K562 (cell line): ENCODE measurements at regions not wholly inside any gene's neighbourhood (a gene's known extent, or its start where the extent isn't known, plus 50 kb on each side); places are given as distances from the start of the nearest gene placed in this dataset.

ENCODE experiments used
- ATAC-seq: fragments of 200-7000 bp; cut with Tn5 transposase; 3 replicates; pipeline ENCODE4 v1.9.1; 2020; ENCODE audit warnings: moderate library complexity
- BruUV-seq: library from RNA; stranded (reverse); fragments of 400-500 nt; replicated peaks from 2 replicates; lab custom pipeline; 2021; lab: Mats Ljungman, UMichigan
- CTCF ChIA-PET: fragments of 300-600 bp; formaldehyde crosslinking; extraction: SDS; loops from one replicate; lab custom pipeline; 2021; ENCODE audit warnings: low intra/inter-chr PET ratio; lab: Yijun Ruan, JAX
- POLR2A ChIA-PET: fragments of 300-600, 350-650 bp; sonication (Branson Sonifier 250); formaldehyde crosslinking; extraction: SDS; loops from one replicate; lab custom pipeline; 2021; ENCODE audit warnings: antibody characterized with exemption, inconsistent platforms; lab: Yijun Ruan, JAX
- DNase-seq, 4 experiments: peaks; one replicate each; pipeline versions ENCODE4 v3.0.0 to v3.0.0-alpha.2; 2011 to 2018; ENCODE audit warnings: low spot score in 3 of 4, mixed read lengths in 3 of 4; ENCODE audit errors: extremely low read depth in 1 of 4
- FAIRE-seq: peaks from 2 replicates; lab custom pipeline; 2011; peaks lifted over from hg19 to GRCh38; lab: Jason Lieb, UNC
- H2AFZ ChIP-seq: 2 replicates; pipeline ENCODE4 v1.6.0; 2011; ENCODE audit warnings: low read depth, low read length, control low read depth, inconsistent platforms
- H3K27ac ChIP-seq: fragments of 200-600 bp; 3 replicates; pipeline ENCODE4 v1.8.0; 2011; ENCODE audit warnings: low read depth, mild to moderate bottlenecking, control low read depth, inconsistent platforms, low read length, moderate library complexity, mixed read lengths; ENCODE audit errors: extremely low read depth
- H3K27me3 ChIP-seq, 2 experiments: fragments of 300-600 bp in 1 of 2; 2 replicates in 1 of 2; 3 replicates in 1 of 2; pipeline versions ENCODE4 v1.6.0 to v1.8.0; 2011; ENCODE audit warnings: inconsistent platforms in 2 of 2, low read length in 2 of 2, mild to moderate bottlenecking in 1 of 2, mixed read lengths in 1 of 2, moderate library complexity in 1 of 2; ENCODE audit not compliant: control insufficient read depth in 2 of 2, insufficient read depth in 2 of 2
- H3K36me3 ChIP-seq: fragments of 300-600 bp; 3 replicates; pipeline ENCODE4 v1.8.0; 2011; ENCODE audit warnings: mild to moderate bottlenecking, low read length, inconsistent platforms; ENCODE audit not compliant: control insufficient read depth, insufficient read depth
- H3K4me1 ChIP-seq, 2 experiments: fragments of 200-600 bp in 1 of 2; replicated peaks in 1 of 2; 2 replicates in 1 of 2; 3 replicates in 1 of 2; pipeline versions ENCODE4 v1.5.1 to v1.8.0; 2011; ENCODE audit warnings: inconsistent platforms in 2 of 2, low read length in 2 of 2, mild to moderate bottlenecking in 1 of 2, mixed read lengths in 1 of 2, moderate library complexity in 1 of 2; ENCODE audit not compliant: control insufficient read depth in 2 of 2, insufficient read depth in 2 of 2
- H3K4me2 ChIP-seq: 2 replicates; pipeline ENCODE4 v1.6.1; 2011; ENCODE audit warnings: low read length, control low read depth, inconsistent platforms, mixed read lengths; ENCODE audit not compliant: insufficient read depth
- H3K4me3 ChIP-seq: fragments of 200-600 bp; sonication (generic), shearing (Covaris generic); 2 replicates; pipeline ENCODE4 v1.5.1; 2016; ENCODE audit warnings: control low read depth, inconsistent platforms
- H3K79me2 ChIP-seq: fragments of 200-600 bp; 3 replicates; pipeline ENCODE4 v1.8.0; 2011; ENCODE audit warnings: low read length, inconsistent platforms; ENCODE audit not compliant: control insufficient read depth, insufficient read depth
- H3K9ac ChIP-seq, 2 experiments: 2 replicates each; pipeline versions ENCODE4 v1.6.0 to v1.6.1; 2011; ENCODE audit warnings: low read depth in 2 of 2, low read length in 2 of 2, control low read depth in 1 of 2, inconsistent platforms in 1 of 2, mild to moderate bottlenecking in 1 of 2, mixed read lengths in 1 of 2; ENCODE audit not compliant: insufficient read depth in 1 of 2
- H3K9me1 ChIP-seq: one replicate; pipeline ENCODE4 v1.6.0; 2011; ENCODE audit warnings: inconsistent platforms, mild to moderate bottlenecking, low read length, moderate library complexity; ENCODE audit not compliant: control insufficient read depth, insufficient read depth
- H3K9me3 ChIP-seq: replicated peaks from 2 replicates; pipeline ENCODE4 v1.5.1; 2011; ENCODE audit warnings: low read depth, low read length, inconsistent platforms; ENCODE audit not compliant: control insufficient read depth, insufficient read depth
- H4K20me1 ChIP-seq: replicated peaks from 2 replicates; pipeline ENCODE4 v1.6.1; 2011; ENCODE audit warnings: low read length, inconsistent platforms, mixed read lengths; ENCODE audit not compliant: control insufficient read depth, insufficient read depth
- BRD9 ChIP-seq: fragments of 450-650 bp; IDR thresholded peaks from 2 replicates; pipeline ENCODE4 v1.6.1; 2018; ENCODE audit warnings: low read depth; ENCODE audit not compliant: partially characterized antibody
- CEBPZ ChIP-seq: fragments of 150-350 bp; IDR thresholded peaks from 2 replicates; pipeline ENCODE4 v1.6.1; 2014; ENCODE audit warnings: low read depth, mild to moderate bottlenecking, low read length, borderline replicate concordance
- CREB3L1 ChIP-seq: fragments of 450-650 bp; IDR thresholded peaks from 2 replicates; pipeline ENCODE4 v1.6.1; 2014; ENCODE audit warnings: low read depth, mild to moderate bottlenecking, moderate library complexity, borderline replicate concordance
- DACH1 ChIP-seq: fragments of 450-650 bp; IDR thresholded peaks from 2 replicates; pipeline ENCODE4 v1.6.1; 2018; ENCODE audit not compliant: partially characterized antibody
- DPF2 ChIP-seq: fragments of 450-650 bp; IDR thresholded peaks from 2 replicates; pipeline ENCODE4 v1.6.1; 2016
- E2F3 ChIP-seq: fragments of 250-450 bp; sonication (Bioruptor Pico); IDR thresholded peaks from 2 replicates; pipeline ENCODE4 v1.4.0; 2020; ENCODE audit warnings: mild to moderate bottlenecking
- SMAD1 ChIP-seq: fragments of 150-350 bp; IDR thresholded peaks from 2 replicates; pipeline ENCODE4 v1.6.1; 2014; ENCODE audit warnings: low read length, low read depth; ENCODE audit not compliant: partially characterized antibody
- SMC3 ChIP-seq: conservative IDR thresholded peaks from 2 replicates; pipeline ENCODE4 v1.6.1; 2011; ENCODE audit warnings: low read depth, low read length, improper control_type of control experiment; ENCODE audit not compliant: insufficient read depth
- THAP12 ChIP-seq: fragments of 250-450 bp; sonication (Bioruptor Pico); IDR thresholded peaks from 2 replicates; pipeline ENCODE4 v1.9.0; 2021; ENCODE audit warnings: mild to moderate bottlenecking, inconsistent platforms
- ZBTB9 ChIP-seq: fragments of 450-650 bp; formaldehyde crosslinking; IDR thresholded peaks from 2 replicates; pipeline ENCODE4 v1.4.0; 2020; ENCODE audit warnings: mild to moderate bottlenecking, moderate library complexity
- ZNF174 ChIP-seq: fragments of 250-450 bp; sonication (Bioruptor Pico); IDR thresholded peaks from 2 replicates; pipeline ENCODE4 v1.4.0; 2020; ENCODE audit warnings: mild to moderate bottlenecking
- ZNF277 ChIP-seq: fragments of 250-450 bp; sonication (Bioruptor Pico); IDR thresholded peaks from 2 replicates; pipeline ENCODE4 v1.8.0; 2022; ENCODE audit warnings: inconsistent platforms, mild to moderate bottlenecking, moderate library complexity, borderline replicate concordance
- WGBS: fragments of 100-300 bp; shearing (Covaris generic); methylation state at CpG from one replicate; pipeline ENCODE4 v1.1.6; 2016; ENCODE audit warnings: low coverage, mixed read lengths; ENCODE audit not compliant: insufficient coverage; ENCODE audit errors: missing lambda C conversion rate; 5-methylcytosine and 5-hydroxymethylcytosine counted together
- in situ Hi-C: fragments of 300-500 bp; cut with MboI; formaldehyde crosslinking; loops from 4 replicates; pipeline ENCODE4 v1.15.0; 2018; ENCODE audit warnings: inconsistent platforms, mixed read lengths
- intact Hi-C: fragments of 100-400 bp; cut with micrococcal nuclease; formaldehyde crosslinking; loops from 2 replicates; pipeline ENCODE4 v1.14.2; 2022

GRCh38 chr20:60144404-60144803, 186.2 kb downstream of the CDH26 start:
- H3K27me3 ChIP-seq: no peaks in the 10 kb centered on the region
- 5% methylated on average over 3 of the region's 3 CpGs for WGBS
- no peak overlapping the region for H3K4me3 ChIP-seq
- intact Hi-C loops: no loop called here
- H3K9me1 ChIP-seq: no peaks in the 10 kb centered on the region
- no TSS peak for BruUV-seq
- H3K79me2 ChIP-seq: no peaks in the 10 kb centered on the region
- H3K27ac ChIP-seq: no peak overlapping the region
- CTCF ChIA-PET: no interaction called here
- no peaks in the 10 kb centered on the region for H3K4me1 ChIP-seq
- no peak overlapping the region for H3K9ac ChIP-seq
- H3K9me3 ChIP-seq: no peaks in the 10 kb centered on the region
- H4K20me1 ChIP-seq: no peaks in the 10 kb centered on the region; the same call in 1 of the 2 replicates
- no peaks in the 10 kb centered on the region for H3K36me3 ChIP-seq
- FAIRE-seq (no peak), DNase-seq (no peak), ATAC-seq (no peak)
- POLR2A ChIA-PET: no interaction called here
- H2AFZ ChIP-seq: no peak overlapping the region
- TF ChIP-seq ZNF174 (CRISPR knock-in tag) (no peak), SMC3 (no peak), E2F3 (CRISPR knock-in tag) (no peak), BRD9 (no peak), DPF2 (no peak), CEBPZ (no peak), THAP12 (CRISPR knock-in tag) (no peak), ZBTB9 (CRISPR knock-in tag) (no peak), SMAD1 (no peak), ZNF277 (CRISPR knock-in tag) (no peak), CREB3L1 (no peak), DACH1 (no peak)
- H3K4me2 ChIP-seq: no peak overlapping the region
- in situ Hi-C loops: no loop called here
